GM12872 (cell line): ENCODE measurements at regions not wholly inside any gene's neighbourhood (a gene's known extent, or its start where the extent isn't known, plus 50 kb on each side); places are given as distances from the start of the nearest gene placed in this dataset.

Source experiments
- TF ChIP-seq, protein P1 (sequence below): IDR thresholded peaks from 3 replicates; pipeline ENCODE4 v1.5.1; 2011; ENCODE audit warnings: low read depth, mild to moderate bottlenecking, low read length, moderate library complexity; ENCODE audit not compliant: insufficient read depth

DNA sequence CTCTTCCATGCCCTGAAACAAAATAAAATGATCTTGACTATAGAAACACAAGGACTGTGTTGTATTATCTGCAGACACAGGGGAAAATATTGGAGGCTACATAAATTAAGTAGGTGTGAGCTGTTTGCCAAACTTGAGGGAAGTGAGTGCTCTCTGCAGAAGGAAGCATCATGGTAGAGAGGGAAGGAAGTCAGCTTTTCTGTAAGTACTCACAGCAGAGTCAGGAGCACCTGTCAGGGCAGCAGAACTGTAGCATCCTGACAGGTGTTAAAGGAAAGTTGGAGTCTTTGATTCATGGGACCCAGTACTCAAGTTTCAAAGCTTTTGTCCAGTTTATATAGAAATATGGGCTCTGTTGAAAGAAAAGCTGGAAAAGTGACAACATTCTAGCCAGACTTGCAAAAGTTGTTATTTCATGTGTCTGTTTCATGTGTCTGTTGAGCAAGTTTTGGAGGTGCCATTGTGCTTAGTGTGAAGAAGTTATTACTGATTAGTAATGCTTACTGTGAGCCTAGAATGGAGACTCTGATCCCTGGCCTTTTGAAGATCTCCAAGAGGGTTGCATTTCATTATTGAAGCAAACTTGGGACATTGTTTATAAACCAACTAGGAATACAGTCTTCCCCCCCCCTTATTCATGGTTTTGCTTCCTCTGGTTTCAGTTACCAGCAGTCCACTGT is 194.7 kb downstream of the SPATA31D1 start:
- TF ChIP-seq, protein P1, sequence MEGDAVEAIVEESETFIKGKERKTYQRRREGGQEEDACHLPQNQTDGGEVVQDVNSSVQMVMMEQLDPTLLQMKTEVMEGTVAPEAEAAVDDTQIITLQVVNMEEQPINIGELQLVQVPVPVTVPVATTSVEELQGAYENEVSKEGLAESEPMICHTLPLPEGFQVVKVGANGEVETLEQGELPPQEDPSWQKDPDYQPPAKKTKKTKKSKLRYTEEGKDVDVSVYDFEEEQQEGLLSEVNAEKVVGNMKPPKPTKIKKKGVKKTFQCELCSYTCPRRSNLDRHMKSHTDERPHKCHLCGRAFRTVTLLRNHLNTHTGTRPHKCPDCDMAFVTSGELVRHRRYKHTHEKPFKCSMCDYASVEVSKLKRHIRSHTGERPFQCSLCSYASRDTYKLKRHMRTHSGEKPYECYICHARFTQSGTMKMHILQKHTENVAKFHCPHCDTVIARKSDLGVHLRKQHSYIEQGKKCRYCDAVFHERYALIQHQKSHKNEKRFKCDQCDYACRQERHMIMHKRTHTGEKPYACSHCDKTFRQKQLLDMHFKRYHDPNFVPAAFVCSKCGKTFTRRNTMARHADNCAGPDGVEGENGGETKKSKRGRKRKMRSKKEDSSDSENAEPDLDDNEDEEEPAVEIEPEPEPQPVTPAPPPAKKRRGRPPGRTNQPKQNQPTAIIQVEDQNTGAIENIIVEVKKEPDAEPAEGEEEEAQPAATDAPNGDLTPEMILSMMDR: no peak

DNA sequence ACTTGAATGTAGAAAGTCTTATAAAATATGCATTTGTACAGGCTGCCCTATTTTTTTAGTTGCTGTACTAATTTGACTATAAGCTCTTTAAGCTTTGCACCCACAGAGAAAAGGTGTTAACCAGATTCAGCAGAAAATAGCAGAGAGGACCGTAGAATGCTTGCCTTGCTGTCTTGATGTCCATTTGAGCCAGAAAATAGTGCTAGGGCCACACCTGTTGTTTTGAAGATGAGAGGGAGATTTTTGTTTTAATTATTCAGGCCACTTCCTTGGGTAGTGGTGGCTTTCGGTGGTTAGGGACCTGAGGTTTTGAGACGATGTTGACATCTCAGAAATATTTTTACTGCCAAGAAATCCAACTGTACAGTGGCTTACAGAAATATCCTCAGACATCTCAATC is 196.0 kb downstream of the SPATA31D1 start:
- TF ChIP-seq, protein P1: no peak

DNA sequence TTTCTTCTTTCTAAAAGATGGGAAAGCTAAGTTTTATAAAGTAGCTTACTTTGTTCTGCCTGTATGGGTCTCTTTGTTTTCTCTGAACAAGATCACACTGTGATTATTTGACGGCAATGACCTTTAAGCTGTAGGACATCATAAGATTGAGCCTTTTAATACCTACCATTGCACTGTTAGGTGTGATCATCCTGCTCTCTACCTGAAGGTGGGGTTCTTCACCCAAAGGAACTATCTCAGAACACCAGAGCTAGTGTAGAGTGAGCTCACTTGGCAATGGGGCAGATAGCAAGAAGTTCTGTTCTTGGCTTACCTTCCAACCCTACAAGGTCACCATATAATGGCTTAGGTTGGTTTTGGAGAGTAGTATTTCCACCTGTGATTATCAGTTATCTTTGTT is 200.2 kb downstream of the SPATA31D1 start:
- TF ChIP-seq, protein P1: no peak

DNA sequence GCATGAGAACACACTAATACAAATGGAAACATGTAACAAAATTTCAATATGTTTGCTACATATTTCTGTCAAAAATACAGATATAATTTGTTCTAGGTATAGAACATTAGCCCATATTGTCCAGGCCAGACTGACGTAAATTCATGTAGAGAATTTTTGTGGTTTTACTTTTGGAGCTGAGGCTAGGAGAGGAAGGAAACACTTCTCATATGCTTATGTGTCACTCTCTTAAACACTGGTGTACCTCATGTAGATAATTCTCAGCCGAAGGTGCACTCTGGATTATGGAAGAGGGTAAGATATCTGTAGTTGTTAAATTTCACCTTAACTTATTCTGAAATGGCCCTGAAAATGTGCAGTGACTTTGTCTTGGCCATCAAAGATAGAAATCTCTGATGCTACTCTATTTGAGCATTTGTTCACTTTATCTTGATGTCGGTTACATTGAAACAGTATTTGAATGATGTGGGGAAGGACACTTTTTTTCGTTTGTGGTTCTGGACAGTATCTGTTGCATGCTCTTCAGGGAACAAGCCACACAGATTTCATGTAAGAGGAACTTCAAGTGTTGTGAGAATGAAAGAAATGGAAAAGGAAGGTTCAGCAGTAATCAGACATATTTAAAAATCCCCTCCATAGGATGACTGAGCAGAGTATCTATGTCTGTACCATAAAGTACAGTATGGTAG is 202.7 kb downstream of the SPATA31D1 start:
- TF ChIP-seq, protein P1: no peak

DNA sequence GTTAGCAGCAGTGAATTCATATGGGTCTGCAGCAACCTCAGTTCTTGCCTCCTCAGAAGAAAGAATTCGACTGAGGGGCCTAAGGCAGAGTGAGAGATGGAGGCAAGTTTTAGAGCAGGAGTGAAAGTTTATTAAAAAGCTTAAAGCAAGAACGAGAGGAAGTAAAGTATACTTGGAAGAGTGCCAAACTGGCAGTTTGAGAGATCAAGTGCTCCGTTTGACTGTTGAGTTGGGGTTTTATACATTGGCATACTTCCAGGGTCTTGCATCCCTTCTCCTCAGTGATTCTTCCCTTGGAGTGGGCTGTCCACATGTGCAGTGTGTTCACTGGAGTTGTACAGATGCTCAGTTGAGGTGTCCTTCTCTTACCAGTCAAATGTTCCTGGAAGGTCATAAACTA is 203.6 kb downstream of the SPATA31D1 start:
- TF ChIP-seq, protein P1: no peak

DNA sequence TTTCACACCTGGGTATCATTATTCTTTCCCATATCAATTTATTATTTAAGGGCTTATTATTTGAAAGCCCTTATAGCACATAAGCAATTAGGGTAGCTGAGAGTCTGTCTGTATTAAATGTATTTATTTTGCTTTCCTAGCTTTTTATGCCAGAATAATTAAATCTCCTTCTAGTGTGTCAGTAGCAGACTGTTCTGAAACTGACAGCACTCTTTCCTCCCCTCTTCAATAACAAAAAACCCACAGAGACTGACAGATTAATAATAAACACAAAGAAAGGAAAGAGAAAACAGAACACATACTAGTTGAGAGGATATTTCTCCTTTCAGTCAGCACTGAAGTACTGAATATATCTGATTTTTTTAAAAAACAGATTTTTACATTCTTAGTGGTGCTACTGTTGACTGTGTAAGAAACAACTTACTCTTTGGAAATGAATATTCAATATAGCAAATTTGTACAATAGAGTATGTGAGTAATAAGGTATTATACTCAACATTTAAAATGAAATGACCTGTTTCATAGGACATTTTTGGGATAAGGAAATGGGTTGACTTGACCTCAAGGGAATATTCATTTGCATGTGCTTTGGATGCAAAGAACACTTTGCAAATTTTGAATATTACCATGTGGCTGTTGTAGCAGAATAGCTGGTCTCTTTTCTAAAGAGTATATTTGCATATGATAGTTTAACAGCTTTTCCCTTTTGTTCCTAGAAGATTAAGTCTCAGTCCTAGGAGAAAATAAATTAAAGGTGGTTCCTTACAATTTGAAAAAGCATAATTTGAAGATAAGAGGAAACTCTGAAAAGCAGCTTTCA is 208.3 kb downstream of the SPATA31D1 start:
- TF ChIP-seq, protein P1: no peak

DNA sequence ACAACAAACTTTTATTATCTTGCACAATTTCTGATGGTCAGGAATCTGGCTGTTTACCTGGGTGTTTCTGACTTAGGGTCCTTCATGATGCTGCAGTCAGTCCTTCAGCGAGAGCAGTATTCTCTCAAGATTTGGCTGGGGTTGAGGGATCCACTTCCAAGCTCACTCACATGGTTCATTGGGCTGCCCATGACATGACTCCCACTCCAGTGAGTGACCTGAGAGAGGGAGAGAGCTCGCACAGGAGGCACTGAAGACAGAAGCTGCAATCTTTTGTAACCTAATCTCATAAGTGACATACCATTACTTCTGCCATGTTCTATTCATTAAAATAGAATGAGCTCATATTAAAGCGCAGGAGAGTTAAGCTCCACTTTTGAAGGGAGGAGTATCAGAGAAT is 212.6 kb downstream of the SPATA31D1 start:
- TF ChIP-seq, protein P1: no peak
